Posterior cingulate gyrus (tissue), 11 donors: ENCODE measurements at regions not wholly inside any gene's neighbourhood (a gene's known extent, or its start where the extent isn't known, plus 50 kb on each side); places are given as distances from the start of the nearest gene placed in this dataset.

ENCODE experiments used
- DNase-seq, 10 donors: peaks; one replicate each; pipeline versions ENCODE4 v3.0.0 to v3.0.0-alpha.2; 2020 to 2021; ENCODE audit warnings: mixed read lengths in 3 of 10
- intact Hi-C: fragments of 100-400 bp; cut with DNase I; formaldehyde crosslinking; loops from one replicate; pipeline ENCODE4 v1.15.1; 2023

DNA sequence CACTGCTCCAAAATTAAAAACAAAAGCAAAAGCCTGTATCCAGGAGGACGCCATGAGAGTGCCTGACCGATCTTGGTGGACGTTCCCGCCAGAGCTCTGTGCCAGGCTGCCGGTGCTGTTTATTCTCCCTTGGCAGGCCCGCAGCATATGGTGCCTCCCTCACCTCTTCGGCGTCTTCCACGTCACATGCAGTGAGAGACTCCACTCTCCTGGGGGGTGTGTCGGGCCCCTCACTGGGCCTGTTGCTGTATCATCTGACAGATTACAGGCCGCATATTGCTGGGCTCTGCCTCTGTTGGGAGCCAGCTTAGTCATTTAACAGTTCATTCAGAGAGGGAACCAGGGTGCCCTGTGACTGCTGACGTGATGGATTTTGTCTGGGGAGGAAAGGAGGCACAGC is 86.4 kb upstream of the ARRDC4 start:
- intact Hi-C loops: no loop called here
- DNase-seq: no peak

DNA sequence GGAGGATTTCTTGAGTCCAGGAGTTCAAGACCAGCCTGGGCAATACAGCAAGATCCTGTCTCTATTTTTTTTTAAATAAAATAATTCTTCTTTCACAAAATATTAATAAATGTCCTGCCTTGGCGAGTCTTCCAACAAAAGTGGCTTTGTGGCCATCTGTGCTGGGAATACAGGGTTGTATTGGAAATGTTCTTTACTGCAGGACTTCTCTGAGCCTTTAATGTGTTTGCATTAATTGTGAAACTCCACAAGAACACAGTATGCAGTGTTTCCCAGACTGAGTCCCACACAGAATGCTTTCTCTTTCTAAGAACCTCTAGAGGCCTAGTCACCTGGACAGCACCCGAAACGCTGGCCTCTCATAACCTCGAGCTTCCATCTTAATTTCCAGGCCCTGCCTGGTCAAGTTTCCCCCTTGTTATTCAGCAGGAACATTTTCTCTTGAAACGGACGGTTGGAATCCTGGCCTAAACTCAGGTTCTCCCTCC is 85.4 kb upstream of the ARRDC4 start:
- intact Hi-C loops: no loop called here
- no peak for DNase-seq

- no peak for DNase-seq
- intact Hi-C loops: no loop called here
Measured at GRCh38 chr15:97875513-97876280, 84.8 kb upstream of the ARRDC4 start.

- no peak for DNase-seq
- intact Hi-C loops: no loop called here
Measured at GRCh38 chr15:97876281-97876675, 84.2 kb upstream of the ARRDC4 start.

DNA sequence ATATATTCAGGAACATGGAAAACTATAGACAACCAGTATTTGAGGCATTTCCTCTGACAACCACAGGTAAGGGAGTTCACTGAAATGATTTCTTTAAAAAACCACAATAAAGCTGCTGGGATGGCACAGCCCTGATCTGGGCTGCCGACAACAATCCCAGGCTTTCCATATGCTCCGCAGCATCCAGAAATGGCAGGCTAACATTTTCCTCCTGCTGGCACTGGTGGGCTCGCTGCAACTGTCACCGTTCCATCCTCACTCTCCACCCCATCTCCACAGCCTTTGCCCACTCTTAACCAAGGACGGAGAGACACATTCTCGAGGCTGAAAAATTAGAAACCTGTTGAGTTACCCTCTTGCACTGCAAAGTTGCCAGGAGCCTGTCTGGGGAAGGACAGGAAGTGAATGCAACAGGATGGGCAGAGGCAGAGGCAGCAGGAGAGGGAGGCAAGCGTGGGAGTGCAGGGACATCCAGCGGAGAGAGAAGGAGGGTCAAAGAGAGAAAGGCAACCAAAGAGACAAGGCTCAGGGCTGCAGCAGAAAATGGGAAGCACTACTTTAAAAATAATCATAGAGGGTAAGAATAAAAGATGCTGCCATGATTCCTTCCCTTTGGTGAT is 79.0 kb upstream of the ARRDC4 start:
- DNase-seq: no peak
- intact Hi-C loops: no loop called here

DNA sequence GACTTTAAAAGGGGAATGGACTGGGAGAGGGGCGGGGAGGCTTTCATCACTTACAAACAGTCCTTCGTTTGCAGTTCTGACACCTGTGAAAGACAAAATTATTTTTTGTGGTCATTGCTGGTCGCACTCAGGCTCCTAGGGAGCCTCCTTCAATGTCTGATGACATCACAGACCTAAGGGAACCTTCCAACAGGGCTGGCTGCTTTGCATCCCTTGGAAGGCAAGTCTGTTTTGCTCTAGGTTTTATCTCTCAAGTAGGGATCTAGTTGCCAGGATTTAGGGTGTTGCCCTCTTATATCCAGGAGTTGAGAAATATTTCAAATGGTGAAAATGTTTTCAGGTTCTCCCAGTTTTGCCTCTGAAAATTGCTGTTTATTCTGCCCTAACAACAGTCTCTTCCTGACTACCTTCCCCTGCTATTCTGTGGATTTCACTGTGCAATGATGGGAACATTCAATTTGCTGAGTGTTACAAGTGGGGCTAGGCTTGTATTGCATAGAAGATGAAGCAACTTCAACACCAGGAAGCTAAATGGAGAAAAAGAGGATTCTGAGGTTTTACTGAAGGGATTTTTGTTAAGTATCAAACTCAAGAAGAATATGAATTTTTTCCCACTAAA is 75.9 kb upstream of the ARRDC4 start:
- intact Hi-C loops: no loop called here
- DNase-seq: no peak

DNA sequence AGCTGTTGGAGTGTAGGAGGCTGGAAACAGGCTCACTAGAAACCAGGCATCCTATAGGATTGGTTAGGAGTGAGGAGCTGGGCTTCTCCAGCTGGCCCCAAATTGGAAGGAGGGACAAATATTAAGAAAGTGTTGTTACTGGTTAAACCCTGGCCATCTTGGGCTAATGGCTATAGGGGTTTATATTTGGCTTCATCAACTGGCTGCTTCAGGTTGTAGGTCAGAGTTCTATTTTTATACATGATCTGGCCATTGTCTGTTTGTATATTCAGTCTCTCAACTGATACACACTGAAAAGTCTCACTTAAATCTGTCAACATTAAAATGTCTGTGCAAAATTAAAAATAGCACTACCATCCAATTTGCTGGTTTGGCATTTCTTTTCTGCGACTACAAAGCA is 70.2 kb upstream of the ARRDC4 start:
- intact Hi-C loops: no loop called here

GRCh38 chr15:97892167-97892938 is 68.2 kb upstream of the ARRDC4 start:
- DNase-seq: no peak
- intact Hi-C loops: no loop called here

More for the DNA sequence above, 70.2 kb upstream of the ARRDC4 start:
- no peak for DNase-seq

- no peak for DNase-seq
- intact Hi-C loops: no loop called here
Measured at GRCh38 chr15:97893967-97894366, 66.5 kb upstream of the ARRDC4 start.

- intact Hi-C loops: loop anchor here (5.0 kb wide), 2 partner anchors 392 to 522 kb away; no protein-coding TSS in a partner anchor
- peak in 3 of 10 donors; percentile 28 to 87 (median 81) for DNase-seq
Measured at GRCh38 chr15:97899981-97900380, 60.5 kb upstream of the ARRDC4 start.

- intact Hi-C loops: loop anchor here (5.0 kb wide), 2 partner anchors 390 to 520 kb away; no protein-coding TSS in a partner anchor
- DNase-seq: no peak
Measured at GRCh38 chr15:97902140-97902780, 58.2 kb upstream of the ARRDC4 start.

DNA sequence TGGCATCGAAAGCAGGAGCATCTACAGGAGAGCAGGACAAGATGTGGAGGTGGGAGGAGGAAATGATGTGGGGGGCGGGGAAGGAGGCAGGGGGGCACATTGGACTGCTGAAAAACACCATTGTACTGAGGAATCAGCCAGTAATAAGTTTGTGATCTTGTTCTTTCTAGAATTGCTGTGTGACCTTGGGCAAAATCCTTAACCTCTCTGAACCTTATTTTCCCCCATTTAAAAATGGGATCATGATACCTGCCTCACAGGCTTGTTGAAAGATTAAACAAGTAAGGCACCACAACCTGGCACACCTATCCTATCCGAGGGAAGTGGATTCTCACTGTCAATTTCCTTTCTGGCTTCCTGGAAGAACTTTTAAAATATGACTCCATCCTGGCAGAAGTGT is 56.9 kb upstream of the ARRDC4 start:
- no peak for DNase-seq
- intact Hi-C loops: loop anchor here (5.0 kb wide), 2 partner anchors 389 to 519 kb away; no protein-coding TSS in a partner anchor

- peak; percentile 46 to 95 (median 72) for DNase-seq
- intact Hi-C loops: loop anchor here (5.0 kb wide), 2 partner anchors 388 to 518 kb away; no protein-coding TSS in a partner anchor
Measured at GRCh38 chr15:97903971-97904572, 56.4 kb upstream of the ARRDC4 start.

GRCh38 chr15:97909291-97909891 is 51.1 kb upstream of the ARRDC4 start:
- intact Hi-C loops: loop anchor here (1.0 to 2.0 kb wide), 2 partner anchors 176 to 269 kb away; no protein-coding TSS in a partner anchor
- peak; percentile 29 to 94 (median 69) for DNase-seq
